ENCODE measurements at regions not wholly inside any gene's neighbourhood (a gene's known extent, or its start where the extent isn't known, plus 50 kb on each side); places are given as distances from the start of the nearest gene placed in this dataset.

GRCh38 chr11:90349731-90350130 lies 126.9 kb upstream of the CHORDC1 start:
- no peak for DNase-seq (ENCODE audit: low read depth)
- Histone ChIP-seq H3K36me3 (ENCODE audit: control insufficient read depth, insufficient read depth, low read length) (no peaks in the 10 kb centered on the region), H3K27me3 (ENCODE audit: control insufficient read depth, insufficient read depth, low read length) (no peaks in the 10 kb centered on the region), H3K4me3 (ENCODE audit: low read depth, low read length) (no peak overlapping the region)
- no peak for TF ChIP-seq CTCF (IDR thresholded peaks at IDR 0.05; ENCODE audit: insufficient read depth, low read length, poor library complexity, severe bottlenecking)

- no peaks in the 10 kb centered on the region for H3K36me3 ChIP-seq (ENCODE audit: control insufficient read depth, insufficient read depth, low read length)
- no peak for DNase-seq (ENCODE audit: low read depth)
- no peak for TF ChIP-seq CTCF (IDR thresholded peaks at IDR 0.05; ENCODE audit: insufficient read depth, low read length, poor library complexity, severe bottlenecking)
- H3K27me3 ChIP-seq (ENCODE audit: control insufficient read depth, insufficient read depth, low read length) = no peaks in the 10 kb centered on the region
- H3K4me3 ChIP-seq (ENCODE audit: low read depth, low read length) = no peak overlapping the region
These were observed 121.7 kb upstream of the CHORDC1 start for GRCh38 chr11:90344546-90344945.

- Histone ChIP-seq H3K4me3 (ENCODE audit: low read depth, low read length) (no peak overlapping the region), H3K27me3 (ENCODE audit: control insufficient read depth, insufficient read depth, low read length) (no peaks in the 10 kb centered on the region), H3K36me3 (ENCODE audit: control insufficient read depth, insufficient read depth, low read length) (no peaks in the 10 kb centered on the region)
- no peak for TF ChIP-seq CTCF (IDR thresholded peaks at IDR 0.05; ENCODE audit: insufficient read depth, low read length, poor library complexity, severe bottlenecking)
- no peak for DNase-seq (ENCODE audit: low read depth)
These were observed 120.8 kb upstream of the CHORDC1 start for GRCh38 chr11:90343673-90344072.

GRCh38 chr11:90341986-90342385 lies 119.1 kb upstream of the CHORDC1 start:
- no peak for DNase-seq (ENCODE audit: low read depth)
- H3K4me3 ChIP-seq (ENCODE audit: low read depth, low read length) = no peak overlapping the region
- no peak for TF ChIP-seq CTCF (IDR thresholded peaks at IDR 0.05; ENCODE audit: insufficient read depth, low read length, poor library complexity, severe bottlenecking)
- no peaks in the 10 kb centered on the region for H3K36me3 ChIP-seq (ENCODE audit: control insufficient read depth, insufficient read depth, low read length)
- H3K27me3 ChIP-seq (ENCODE audit: control insufficient read depth, insufficient read depth, low read length) = no peaks in the 10 kb centered on the region

- Histone ChIP-seq H3K4me3 (ENCODE audit: low read depth, low read length) (no peak overlapping the region), H3K27me3 (ENCODE audit: control insufficient read depth, insufficient read depth, low read length) (no peaks in the 10 kb centered on the region), H3K36me3 (ENCODE audit: control insufficient read depth, insufficient read depth, low read length) (no peaks in the 10 kb centered on the region)
- DNase-seq (ENCODE audit: low read depth) = no peak
- TF ChIP-seq CTCF (IDR thresholded peaks at IDR 0.05; ENCODE audit: insufficient read depth, low read length, poor library complexity, severe bottlenecking) = no peak
These were observed 109.6 kb upstream of the CHORDC1 start for GRCh38 chr11:90332415-90332814.

- no peak for TF ChIP-seq CTCF (IDR thresholded peaks at IDR 0.05; ENCODE audit: insufficient read depth, low read length, poor library complexity, severe bottlenecking)
- H3K36me3 ChIP-seq (ENCODE audit: control insufficient read depth, insufficient read depth, low read length) = no peaks in the 10 kb centered on the region
- no peak for DNase-seq (ENCODE audit: low read depth)
- H3K4me3 ChIP-seq (ENCODE audit: low read depth, low read length) = no peak overlapping the region
- H3K27me3 ChIP-seq (ENCODE audit: control insufficient read depth, insufficient read depth, low read length) = no peaks in the 10 kb centered on the region
These were observed 107.8 kb upstream of the CHORDC1 start for GRCh38 chr11:90330632-90331031.

Measured in kidney epithelial cell (primary cell).